SK-N-SH (cell line): ENCODE measurements at regions not wholly inside any gene's neighbourhood (a gene's known extent, or its start where the extent isn't known, plus 50 kb on each side); places are given as distances from the start of the nearest gene placed in this dataset.

Source experiments
- CTCF ChIA-PET: fragments of 300-600, 350-600 bp; formaldehyde crosslinking; extraction: SDS; loops from one replicate; lab custom pipeline; 2021; lab: Yijun Ruan, JAX
- POLR2A ChIA-PET: fragments of 350-600 bp; sonication (Branson Sonifier 250); formaldehyde crosslinking; extraction: SDS; loops from one replicate; lab custom pipeline; 2020; ENCODE audit warnings: antibody characterized with exemption, inconsistent platforms; lab: Yijun Ruan, JAX
- DNase-seq: peaks from one replicate; pipeline ENCODE4 v3.0.0; 2012
- H2AFZ ChIP-seq: fragments of 200-600 bp; sonication (generic); 2 replicates; pipeline ENCODE4 v1.8.1; 2016; ENCODE audit warnings: antibody characterized with exemption, mild to moderate bottlenecking, low read depth
- H3F3A ChIP-seq: fragments of 200-600 bp; sonication (generic); replicated peaks from 2 replicates; pipeline ENCODE3; 2016; ENCODE audit warnings: antibody characterized with exemption, mild to moderate bottlenecking; ENCODE audit not compliant: insufficient read depth
- H3K27ac ChIP-seq, 2 experiments: fragments of 200-500 bp in 1 of 2; fragments of 200-600 bp in 1 of 2; sonication (Bioruptor generic) in 1 of 2; sonication (generic), shearing (Covaris generic) in 1 of 2; 2 replicates each; pipeline versions ENCODE4 v1.5.1 to v1.6.1; 2014 to 2016; ENCODE audit warnings: low read depth in 2 of 2, inconsistent platforms in 1 of 2, low read length in 1 of 2, mild to moderate bottlenecking in 1 of 2, mixed read lengths in 1 of 2
- H3K27me3 ChIP-seq: fragments of 200-600 bp; sonication (generic), shearing (Covaris generic); 2 replicates; pipeline ENCODE4 v1.6.1; 2016; ENCODE audit warnings: mixed run types; ENCODE audit not compliant: insufficient read depth
- H3K36me3 ChIP-seq, 2 experiments: fragments of 200-500 bp in 1 of 2; fragments of 200-600 bp in 1 of 2; sonication (Bioruptor generic) in 1 of 2; sonication (generic) in 1 of 2; replicated peaks in 1 of 2; 2 replicates each; pipeline versions ENCODE3 to v1.5.1; 2014 to 2016; ENCODE audit warnings: low read length in 1 of 2, mild to moderate bottlenecking in 1 of 2; ENCODE audit not compliant: insufficient read depth in 2 of 2, control insufficient read depth in 1 of 2
- H3K4me1 ChIP-seq, 2 experiments: fragments of 200-500 bp in 1 of 2; fragments of 200-600 bp in 1 of 2; sonication (Bioruptor generic) in 1 of 2; sonication (generic), shearing (Covaris generic) in 1 of 2; 2 replicates each; pipeline versions ENCODE4 v1.5.1 to v1.6.1; 2014 to 2016; ENCODE audit warnings: low read depth in 1 of 2, low read length in 1 of 2, mixed run types in 1 of 2; ENCODE audit not compliant: insufficient read depth in 2 of 2, control insufficient read depth in 1 of 2
- H3K4me2 ChIP-seq: fragments of 200-600 bp; sonication (generic), shearing (Covaris generic); 2 replicates; pipeline ENCODE4 v1.6.1; 2017; ENCODE audit warnings: mixed run types
- H3K4me3 ChIP-seq, 2 experiments: fragments of 200-500 bp in 1 of 2; fragments of 200-600 bp in 1 of 2; sonication (Bioruptor generic) in 1 of 2; sonication (generic), shearing (Covaris generic) in 1 of 2; 2 replicates each; pipeline versions ENCODE4 v1.5.1 to v1.8.1; 2014 to 2016; ENCODE audit warnings: low read depth in 2 of 2, inconsistent platforms in 1 of 2, low read length in 1 of 2, mild to moderate bottlenecking in 1 of 2, mixed read lengths in 1 of 2, moderate library complexity in 1 of 2
- H3K79me2 ChIP-seq: fragments of 200-600 bp; sonication (generic); 2 replicates; pipeline ENCODE4 v1.8.1; 2017; ENCODE audit warnings: mild to moderate bottlenecking; ENCODE audit not compliant: insufficient read depth
- H3K9ac ChIP-seq: fragments of 200-600 bp; sonication (generic); 2 replicates; pipeline ENCODE4 v1.6.1; 2017; ENCODE audit warnings: mixed run types
- H3K9me2 ChIP-seq: fragments of 200-600 bp; sonication (generic); 2 replicates; pipeline ENCODE4 v1.6.1; 2017; ENCODE audit warnings: mixed run types
- H3K9me3 ChIP-seq: fragments of 200-600 bp; sonication (generic); 2 replicates; pipeline ENCODE4 v1.6.1; 2017; ENCODE audit warnings: mixed run types, mild to moderate bottlenecking, moderate library complexity
- H4K20me1 ChIP-seq: fragments of 200-600 bp; sonication (generic); 2 replicates; pipeline ENCODE4 v1.6.1; 2017; ENCODE audit warnings: mild to moderate bottlenecking, mixed run types; ENCODE audit not compliant: insufficient read depth
- CHD2 ChIP-seq: fragments of 150-350 bp; IDR thresholded peaks from 2 replicates; pipeline ENCODE4 v1.6.1; 2018; ENCODE audit warnings: low read length; ENCODE audit not compliant: partially characterized antibody
- ELF1 ChIP-seq: IDR thresholded peaks from 2 replicates; pipeline ENCODE4 v1.4.0; 2012
- EP300 ChIP-seq, 2 experiments: IDR thresholded peaks; 2 replicates each; pipeline versions ENCODE4 v1.4.0 to v1.6.1; 2012; ENCODE audit warnings: borderline replicate concordance in 1 of 2, low read depth in 1 of 2, low read length in 1 of 2
- EZH2phosphoT487 ChIP-seq: fragments of 200-600 bp; sonication (generic); IDR thresholded peaks from 2 replicates; pipeline ENCODE4 v1.6.1; 2017; ENCODE audit warnings: low read depth, mixed run types, mild to moderate bottlenecking, antibody characterized with exemption, moderate library complexity, borderline replicate concordance
- FOSL2 ChIP-seq: IDR thresholded peaks from 2 replicates; pipeline ENCODE4 v1.4.0; 2012; ENCODE audit warnings: low read depth, mild to moderate bottlenecking, moderate library complexity, borderline replicate concordance
- FOXM1 ChIP-seq: IDR thresholded peaks from 2 replicates; pipeline ENCODE4 v1.4.0; 2012; ENCODE audit warnings: low read depth, mild to moderate bottlenecking
- GATA2 ChIP-seq: sonication (generic); formaldehyde crosslinking; IDR thresholded peaks from 2 replicates; pipeline ENCODE4 v1.5.0; 2020; ENCODE audit warnings: mild to moderate bottlenecking, missing genetic modification reagents
- JUND ChIP-seq: IDR thresholded peaks from 2 replicates; pipeline ENCODE4 v1.4.0; 2012
- MAX ChIP-seq: IDR thresholded peaks from 2 replicates; pipeline ENCODE4 v1.4.0; 2012; ENCODE audit warnings: low read depth
- MXI1 ChIP-seq: IDR thresholded peaks from 2 replicates; pipeline ENCODE4 v1.6.1; 2012; ENCODE audit warnings: mild to moderate bottlenecking, low read depth, low read length, improper control_type of control experiment
- NRF1 ChIP-seq: IDR thresholded peaks from 2 replicates; pipeline ENCODE4 v1.6.1; 2012; ENCODE audit warnings: low read depth, mild to moderate bottlenecking, low read length
- PBX3 ChIP-seq: IDR thresholded peaks from 2 replicates; pipeline ENCODE4; 2012
- RAD21 ChIP-seq: IDR thresholded peaks from 2 replicates; pipeline ENCODE4 v1.6.1; 2012; ENCODE audit warnings: mild to moderate bottlenecking, low read length
- RXRA ChIP-seq: IDR thresholded peaks from 2 replicates; pipeline ENCODE4 v1.4.0; 2012; ENCODE audit warnings: low read depth, mild to moderate bottlenecking, borderline replicate concordance
- SIN3A ChIP-seq: IDR thresholded peaks from 2 replicates; pipeline ENCODE4 v1.6.1; 2012; ENCODE audit warnings: low read depth, mild to moderate bottlenecking, low read length, moderate library complexity, borderline replicate concordance
- SMC3 ChIP-seq: IDR thresholded peaks from 2 replicates; pipeline ENCODE4 v1.6.1; 2012; ENCODE audit warnings: low read depth, low read length, improper control_type of control experiment
- TAF1 ChIP-seq: IDR thresholded peaks from 2 replicates; pipeline ENCODE4 v1.6.1; 2012; ENCODE audit warnings: low read depth, mild to moderate bottlenecking, low read length, moderate library complexity, borderline replicate concordance
- WGBS: methylation state at CpG from one replicate; pipeline ENCODE4 v1.1.6; 2017; ENCODE audit warnings: low lambda C conversion rate; 5-methylcytosine and 5-hydroxymethylcytosine counted together
- TF ChIP-seq, protein P1 (sequence below): IDR thresholded peaks from 2 replicates; pipeline ENCODE4 v1.4.0; 2012; ENCODE audit warnings: low read depth, borderline replicate concordance
- TF ChIP-seq, protein P2 (sequence below): IDR thresholded peaks from 2 replicates; pipeline ENCODE4 v1.6.1; 2012; ENCODE audit warnings: mild to moderate bottlenecking, low read depth, low read length, moderate library complexity
- TF ChIP-seq, protein P3 (sequence below): fragments of 150-350 bp; IDR thresholded peaks from 2 replicates; pipeline ENCODE4 v1.6.1; 2017; ENCODE audit warnings: antibody characterized with exemption, low read length, low read depth, borderline replicate concordance

DNA sequence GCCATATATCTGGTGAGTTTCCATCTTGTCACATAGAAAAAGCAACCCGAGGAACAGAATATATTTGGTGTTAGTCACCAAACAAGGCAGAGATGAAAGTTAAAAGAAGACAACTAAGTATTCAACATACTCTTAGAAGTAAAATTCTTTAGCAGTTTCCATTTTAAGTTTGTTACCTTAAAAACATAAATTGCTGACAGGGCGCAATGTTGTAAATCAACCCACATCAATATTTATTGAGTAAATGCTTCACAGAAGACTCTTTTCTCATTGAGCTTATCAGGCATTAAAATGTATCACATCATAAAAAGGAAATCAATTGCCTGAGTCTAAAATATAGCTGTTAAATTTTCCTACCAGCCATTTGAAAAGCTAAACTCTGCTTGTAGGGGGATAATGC lies 603.0 kb downstream of the FBXO15 start:
- Histone ChIP-seq H3K4me2 (no peak overlapping the region), H2AFZ (no peak overlapping the region), H3K27me3 (no peaks in the 10 kb centered on the region), H3K9me2 (0 out of 2 replicates have a peak, but pooled peaks cover 6% of the 10 kb centered on the region), H3F3A (no peaks in the 10 kb centered on the region), H3K4me1 (no peaks in the 10 kb centered on the region), H3K9ac (no peak overlapping the region), H3K27ac (no peak overlapping the region), H3K36me3 (no peaks in the 10 kb centered on the region), H3K9me3 (no peaks in the 10 kb centered on the region), H3K79me2 (no peaks in the 10 kb centered on the region), H4K20me1 (no peaks in the 10 kb centered on the region), H3K4me3 (no peak overlapping the region)
- no peak for DNase-seq
- 10% methylated on average over 2 of the region's 2 CpGs for WGBS
- no peak for TF ChIP-seq GATA2 (CRISPR knock-in tag)
- no peak for TF ChIP-seq PBX3
- no peak for TF ChIP-seq FOSL2
- TF ChIP-seq RAD21: no peak
- TF ChIP-seq JUND: no peak
- ChIA-PET POLR2A (no interaction called here), CTCF (no interaction called here)

DNA sequence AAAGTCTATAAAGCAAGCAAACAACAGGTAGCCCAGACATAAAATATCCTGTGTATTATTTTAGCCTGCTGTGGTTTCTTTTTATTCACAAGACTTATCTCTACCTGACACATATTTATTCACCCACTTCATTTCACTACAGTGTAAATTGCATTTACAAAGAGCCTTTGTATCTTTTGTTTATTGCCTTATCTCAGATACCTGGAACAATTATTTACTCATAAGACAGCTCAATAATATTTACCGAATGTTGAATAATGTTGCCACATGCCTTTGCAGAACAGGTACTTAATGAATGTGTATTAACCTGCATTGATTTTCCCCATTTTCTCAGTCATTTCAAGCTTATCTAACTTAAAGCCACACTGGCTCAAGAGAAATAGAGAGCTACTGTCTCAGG lies 603.6 kb downstream of the FBXO15 start:
- H3K4me3 ChIP-seq: no peak overlapping the region
- CTCF ChIA-PET: no interaction called here
- no peaks in the 10 kb centered on the region for H3F3A ChIP-seq
- H3K9me3 ChIP-seq: no peaks in the 10 kb centered on the region
- no peak for TF ChIP-seq EP300 (IDR thresholded peaks at IDR 0.05; ENCODE audit: borderline replicate concordance in 1 of 2, low read depth in 1 of 2, low read length in 1 of 2)
- TF ChIP-seq, protein P1, sequence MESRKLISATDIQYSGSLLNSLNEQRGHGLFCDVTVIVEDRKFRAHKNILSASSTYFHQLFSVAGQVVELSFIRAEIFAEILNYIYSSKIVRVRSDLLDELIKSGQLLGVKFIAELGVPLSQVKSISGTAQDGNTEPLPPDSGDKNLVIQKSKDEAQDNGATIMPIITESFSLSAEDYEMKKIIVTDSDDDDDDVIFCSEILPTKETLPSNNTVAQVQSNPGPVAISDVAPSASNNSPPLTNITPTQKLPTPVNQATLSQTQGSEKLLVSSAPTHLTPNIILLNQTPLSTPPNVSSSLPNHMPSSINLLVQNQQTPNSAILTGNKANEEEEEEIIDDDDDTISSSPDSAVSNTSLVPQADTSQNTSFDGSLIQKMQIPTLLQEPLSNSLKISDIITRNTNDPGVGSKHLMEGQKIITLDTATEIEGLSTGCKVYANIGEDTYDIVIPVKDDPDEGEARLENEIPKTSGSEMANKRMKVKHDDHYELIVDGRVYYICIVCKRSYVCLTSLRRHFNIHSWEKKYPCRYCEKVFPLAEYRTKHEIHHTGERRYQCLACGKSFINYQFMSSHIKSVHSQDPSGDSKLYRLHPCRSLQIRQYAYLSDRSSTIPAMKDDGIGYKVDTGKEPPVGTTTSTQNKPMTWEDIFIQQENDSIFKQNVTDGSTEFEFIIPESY: no peak
- TF ChIP-seq EZH2phosphoT487: no peak
- TF ChIP-seq, protein P2, sequence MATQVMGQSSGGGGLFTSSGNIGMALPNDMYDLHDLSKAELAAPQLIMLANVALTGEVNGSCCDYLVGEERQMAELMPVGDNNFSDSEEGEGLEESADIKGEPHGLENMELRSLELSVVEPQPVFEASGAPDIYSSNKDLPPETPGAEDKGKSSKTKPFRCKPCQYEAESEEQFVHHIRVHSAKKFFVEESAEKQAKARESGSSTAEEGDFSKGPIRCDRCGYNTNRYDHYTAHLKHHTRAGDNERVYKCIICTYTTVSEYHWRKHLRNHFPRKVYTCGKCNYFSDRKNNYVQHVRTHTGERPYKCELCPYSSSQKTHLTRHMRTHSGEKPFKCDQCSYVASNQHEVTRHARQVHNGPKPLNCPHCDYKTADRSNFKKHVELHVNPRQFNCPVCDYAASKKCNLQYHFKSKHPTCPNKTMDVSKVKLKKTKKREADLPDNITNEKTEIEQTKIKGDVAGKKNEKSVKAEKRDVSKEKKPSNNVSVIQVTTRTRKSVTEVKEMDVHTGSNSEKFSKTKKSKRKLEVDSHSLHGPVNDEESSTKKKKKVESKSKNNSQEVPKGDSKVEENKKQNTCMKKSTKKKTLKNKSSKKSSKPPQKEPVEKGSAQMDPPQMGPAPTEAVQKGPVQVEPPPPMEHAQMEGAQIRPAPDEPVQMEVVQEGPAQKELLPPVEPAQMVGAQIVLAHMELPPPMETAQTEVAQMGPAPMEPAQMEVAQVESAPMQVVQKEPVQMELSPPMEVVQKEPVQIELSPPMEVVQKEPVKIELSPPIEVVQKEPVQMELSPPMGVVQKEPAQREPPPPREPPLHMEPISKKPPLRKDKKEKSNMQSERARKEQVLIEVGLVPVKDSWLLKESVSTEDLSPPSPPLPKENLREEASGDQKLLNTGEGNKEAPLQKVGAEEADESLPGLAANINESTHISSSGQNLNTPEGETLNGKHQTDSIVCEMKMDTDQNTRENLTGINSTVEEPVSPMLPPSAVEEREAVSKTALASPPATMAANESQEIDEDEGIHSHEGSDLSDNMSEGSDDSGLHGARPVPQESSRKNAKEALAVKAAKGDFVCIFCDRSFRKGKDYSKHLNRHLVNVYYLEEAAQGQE: no peak
- no peak for TF ChIP-seq ELF1
- TF ChIP-seq NRF1: no peak
- TF ChIP-seq MAX: no peak
- no peak for TF ChIP-seq SIN3A
- TF ChIP-seq SMC3: no peak
- TF ChIP-seq, protein P3, sequence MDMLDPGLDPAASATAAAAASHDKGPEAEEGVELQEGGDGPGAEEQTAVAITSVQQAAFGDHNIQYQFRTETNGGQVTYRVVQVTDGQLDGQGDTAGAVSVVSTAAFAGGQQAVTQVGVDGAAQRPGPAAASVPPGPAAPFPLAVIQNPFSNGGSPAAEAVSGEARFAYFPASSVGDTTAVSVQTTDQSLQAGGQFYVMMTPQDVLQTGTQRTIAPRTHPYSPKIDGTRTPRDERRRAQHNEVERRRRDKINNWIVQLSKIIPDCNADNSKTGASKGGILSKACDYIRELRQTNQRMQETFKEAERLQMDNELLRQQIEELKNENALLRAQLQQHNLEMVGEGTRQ: no peak
- no peak for TF ChIP-seq CHD2
- TF ChIP-seq RXRA: no peak
- no peak for TF ChIP-seq MXI1
- TF ChIP-seq FOXM1: no peak
- TF ChIP-seq TAF1: no peak
- WGBS: 15% methylated on average over 1 of the region's 1 CpG
- H3K79me2 ChIP-seq: no peaks in the 10 kb centered on the region
- H3K9me2 ChIP-seq: 0 out of 2 replicates have a peak, but pooled peaks cover 6% of the 10 kb centered on the region
- no peak overlapping the region for H3K9ac ChIP-seq
- H3K27ac ChIP-seq: no peak overlapping the region
- H3K4me1 ChIP-seq: no peaks in the 10 kb centered on the region
- H3K36me3 ChIP-seq: no peaks in the 10 kb centered on the region
- H3K27me3 ChIP-seq: no peaks in the 10 kb centered on the region
- H4K20me1 ChIP-seq: no peaks in the 10 kb centered on the region
- no peak overlapping the region for H3K4me2 ChIP-seq
- POLR2A ChIA-PET: no interaction called here
- H2AFZ ChIP-seq: no peak overlapping the region
- DNase-seq: no peak
